Thyroid gland (tissue), 4 donors: ENCODE measurements at regions not wholly inside any gene's neighbourhood (a gene's known extent, or its start where the extent isn't known, plus 50 kb on each side); places are given as distances from the start of the nearest gene placed in this dataset.

Experiments used
- CTCF ChIP-seq, 6 experiments: fragments of 200-600 bp in 3 of 6; fragments of 450-650 bp in 3 of 6; sonication (generic) in 3 of 6; IDR thresholded peaks; one replicate each; pipeline ENCODE4 v1.5.1; 2016 to 2019; ENCODE audit warnings: antibody characterized with exemption in 6 of 6, mild to moderate bottlenecking in 2 of 6, inconsistent platforms in 1 of 6, moderate library complexity in 1 of 6
- POLR2A ChIP-seq, 2 donors: fragments of 450-650 bp; IDR thresholded peaks; one replicate each; pipeline ENCODE4 v1.6.1; 2017; ENCODE audit warnings: antibody characterized with exemption in 2 of 2, mild to moderate bottlenecking in 2 of 2, moderate library complexity in 1 of 2

- TF ChIP-seq CTCF (IDR thresholded peaks at IDR 0.05) (no peak), POLR2A (IDR thresholded peaks at IDR 0.05) (no peak)
Observed at GRCh38 chr5:106116682-106117081, 1554.1 kb downstream of the EFNA5 start.
